Endothelial cell of umbilical vein (primary cell): ENCODE measurements at regions not wholly inside any gene's neighbourhood (a gene's known extent, or its start where the extent isn't known, plus 50 kb on each side); places are given as distances from the start of the nearest gene placed in this dataset.

ENCODE experiments used
- EZH2 ChIP-seq: IDR thresholded peaks from 2 replicates; pipeline ENCODE4 v1.6.1; 2012; ENCODE audit warnings: borderline replicate concordance, low read depth, mild to moderate bottlenecking, moderate library complexity, low read length, inconsistent platforms; ENCODE audit not compliant: severe bottlenecking
- JUN ChIP-seq: IDR thresholded peaks from 2 replicates; pipeline ENCODE4 v1.6.1; 2011; ENCODE audit warnings: borderline replicate concordance, low read depth; ENCODE audit not compliant: insufficient read length, insufficient read depth
- MAX ChIP-seq: IDR thresholded peaks from 2 replicates; pipeline ENCODE4 v1.6.1; 2011; ENCODE audit not compliant: insufficient read depth, insufficient read length
- POLR2A ChIP-seq: IDR thresholded peaks from 2 replicates; pipeline ENCODE4 v1.6.1; 2012; ENCODE audit warnings: low read depth, mild to moderate bottlenecking, control low read depth, low read length
- POLR2AphosphoS5 ChIP-seq: IDR thresholded peaks from 2 replicates; pipeline ENCODE4 v1.6.1; 2012; ENCODE audit warnings: low read depth, mild to moderate bottlenecking, control low read depth, low read length, moderate library complexity; ENCODE audit not compliant: insufficient read depth
- TF ChIP-seq, protein P1 (sequence below), 2 donors: IDR thresholded peaks; 1 replicate in 1 of 2; 2 replicates in 1 of 2; pipeline ENCODE4 v1.5.1; 2011; ENCODE audit warnings: low read length in 2 of 2, mild to moderate bottlenecking in 2 of 2, moderate library complexity in 2 of 2, control low read depth in 1 of 2, inconsistent platforms in 1 of 2, low read depth in 1 of 2; ENCODE audit not compliant: insufficient read depth in 1 of 2; ENCODE audit errors: extremely low read depth in 1 of 2

GRCh38 chr10:42942279-42942950 is 134.5 kb upstream of the RET start:
- TF ChIP-seq, protein P1, sequence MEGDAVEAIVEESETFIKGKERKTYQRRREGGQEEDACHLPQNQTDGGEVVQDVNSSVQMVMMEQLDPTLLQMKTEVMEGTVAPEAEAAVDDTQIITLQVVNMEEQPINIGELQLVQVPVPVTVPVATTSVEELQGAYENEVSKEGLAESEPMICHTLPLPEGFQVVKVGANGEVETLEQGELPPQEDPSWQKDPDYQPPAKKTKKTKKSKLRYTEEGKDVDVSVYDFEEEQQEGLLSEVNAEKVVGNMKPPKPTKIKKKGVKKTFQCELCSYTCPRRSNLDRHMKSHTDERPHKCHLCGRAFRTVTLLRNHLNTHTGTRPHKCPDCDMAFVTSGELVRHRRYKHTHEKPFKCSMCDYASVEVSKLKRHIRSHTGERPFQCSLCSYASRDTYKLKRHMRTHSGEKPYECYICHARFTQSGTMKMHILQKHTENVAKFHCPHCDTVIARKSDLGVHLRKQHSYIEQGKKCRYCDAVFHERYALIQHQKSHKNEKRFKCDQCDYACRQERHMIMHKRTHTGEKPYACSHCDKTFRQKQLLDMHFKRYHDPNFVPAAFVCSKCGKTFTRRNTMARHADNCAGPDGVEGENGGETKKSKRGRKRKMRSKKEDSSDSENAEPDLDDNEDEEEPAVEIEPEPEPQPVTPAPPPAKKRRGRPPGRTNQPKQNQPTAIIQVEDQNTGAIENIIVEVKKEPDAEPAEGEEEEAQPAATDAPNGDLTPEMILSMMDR (IDR thresholded peaks at IDR 0.05; ENCODE audit: extremely low read depth in 1 of 2, insufficient read depth in 1 of 2, low read depth in 1 of 2, low read length in 2 of 2), result no peak
- TF ChIP-seq MAX, result no peak
- TF ChIP-seq POLR2A, result no peak
- no peak for TF ChIP-seq POLR2AphosphoS5
- no peak for TF ChIP-seq EZH2
- TF ChIP-seq JUN, result no peak
